Esophagus squamous epithelium (tissue), 5 donors: ENCODE measurements at regions not wholly inside any gene's neighbourhood (a gene's known extent, or its start where the extent isn't known, plus 50 kb on each side); places are given as distances from the start of the nearest gene placed in this dataset.

ENCODE experiments used
- DNase-seq: peaks from one replicate; lab custom pipeline; 2025; lab: John Stamatoyannopoulos, UW
- H3K27ac ChIP-seq, 4 donors: fragments of 200-600 bp; sonication (generic); one replicate each; pipeline ENCODE4 v1.5.1; 2016 to 2019; ENCODE audit warnings: mild to moderate bottlenecking in 1 of 4
- H3K27me3 ChIP-seq, 4 donors: fragments of 200-600 bp; sonication (generic); 1 replicate in 3 of 4; 2 replicates in 1 of 4; pipeline versions ENCODE4 v1.5.1 to v1.6.0; 2017 to 2021; ENCODE audit warnings: antibody characterized with exemption in 1 of 4
- H3K36me3 ChIP-seq, 3 donors: fragments of 200-600 bp; sonication (generic); one replicate each; pipeline ENCODE4 v1.5.1; 2016 to 2019
- H3K4me1 ChIP-seq, 3 donors: fragments of 200-600 bp; sonication (generic); one replicate each; pipeline ENCODE4 v1.5.1; 2017 to 2019
- H3K4me3 ChIP-seq, 4 donors: fragments of 200-600 bp; sonication (generic); 1 replicate in 3 of 4; 2 replicates in 1 of 4; pipeline ENCODE4 v1.5.1; 2016 to 2019; ENCODE audit warnings: mild to moderate bottlenecking in 2 of 4, moderate library complexity in 1 of 4
- H3K9me3 ChIP-seq, 3 donors: fragments of 200-600 bp; sonication (generic); one replicate each; pipeline ENCODE4 v1.5.1; 2016 to 2019
- POLR2A ChIP-seq, 4 donors: fragments of 450-650 bp; IDR thresholded peaks; one replicate each; pipeline ENCODE4 v1.6.1; 2017; ENCODE audit warnings: antibody characterized with exemption in 4 of 4, mild to moderate bottlenecking in 4 of 4, moderate library complexity in 3 of 4
- WGBS, 2 donors: methylation state at CpG; one replicate each; pipeline ENCODE4 v1.1.5; 2018; 5-methylcytosine and 5-hydroxymethylcytosine counted together
- intact Hi-C: fragments of 100-400 bp; cut with DNase I; formaldehyde crosslinking; loops from one replicate; pipeline ENCODE4 v1.15.0; 2022
- small RNA-seq, 4 donors: library from RNA; depleted of rRNA; stranded (forward); fragments of <200 nt; gene quantifications; one replicate each; pipeline ENCODE3, GENCODE V24; 2016
- donor health status: DM: yes; HTN: yes; CAD: no.

DNA sequence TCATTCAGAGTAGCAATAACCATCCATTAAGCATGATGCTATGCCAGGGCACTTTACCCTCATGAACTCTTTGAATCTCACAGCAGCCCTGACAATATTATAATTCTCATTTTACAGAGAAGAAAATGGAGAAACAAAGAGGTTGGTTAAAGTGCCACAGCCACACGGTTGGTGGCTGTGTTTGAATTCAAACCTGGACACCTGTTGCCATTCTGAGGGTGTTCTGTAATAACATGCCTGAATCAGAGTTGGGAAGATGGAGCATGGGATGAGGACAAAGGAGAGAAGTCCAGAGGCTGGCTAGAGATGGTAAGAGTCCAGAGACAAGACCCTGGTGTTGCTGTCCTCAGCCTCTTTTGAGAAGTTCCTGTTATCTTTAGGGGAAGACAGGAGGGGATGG is 127.7 kb downstream of the DHX35 start:
- peaks cover 0 to 24% (median 0%) of the 10 kb centered on the region in 4 donors for H3K27me3 ChIP-seq
- DNase-seq = no peak
- WGBS, 2 donors = 38 to 60% methylated on average over 1 of the region's 1 CpG
- no peaks in the 10 kb centered on the region for H3K4me1 ChIP-seq
- no peaks in the 10 kb centered on the region for H3K36me3 ChIP-seq
- H3K27ac ChIP-seq = no peak overlapping the region
- H3K4me3 ChIP-seq = no peak overlapping the region
- intact Hi-C loops = no loop called here
- no peak for TF ChIP-seq POLR2A (IDR thresholded peaks at IDR 0.05)
- H3K9me3 ChIP-seq = peaks cover 0 to 8% (median 0%) of the 10 kb centered on the region in 3 donors

Small RNA genes lying in the stretch of these regions (small RNA-seq; reads per million reads assigned to genes)
- gene RN7SL680P = 0 reads per million in 4 donors
